ENCODE measurements at regions not wholly inside any gene's neighbourhood (a gene's known extent, or its start where the extent isn't known, plus 50 kb on each side); places are given as distances from the start of the nearest gene placed in this dataset.

GRCh38 chr13:109657395-109657794, 129.0 kb downstream of the IRS2 start:
- no peaks in the 10 kb centered on the region for H3K36me3 ChIP-seq (ENCODE audit: control insufficient read depth, insufficient read depth, low read length)
- H3K4me1 ChIP-seq (ENCODE audit: control insufficient read depth, insufficient read depth, low read length): no peaks in the 10 kb centered on the region
- H3K4me3 ChIP-seq (ENCODE audit: insufficient read depth, low read depth, low read length): no peak overlapping the region
- no peak overlapping the region for H3K27ac ChIP-seq (ENCODE audit: insufficient read depth, low read depth, low read length, poor library complexity, severe bottlenecking)
- H3K9me3 ChIP-seq (ENCODE audit: control insufficient read depth, low read length): no peaks in the 10 kb centered on the region
- no peaks in the 10 kb centered on the region for H3K27me3 ChIP-seq (ENCODE audit: control insufficient read depth, insufficient read depth, low read length, poor library complexity, severe bottlenecking)
- 91% methylated on average over 6 of the region's 6 CpGs for WGBS, 2 experiments

- Histone ChIP-seq H3K9me3 (ENCODE audit: control insufficient read depth, low read length) (no peaks in the 10 kb centered on the region), H3K36me3 (ENCODE audit: control insufficient read depth, insufficient read depth, low read length) (no peaks in the 10 kb centered on the region), H3K4me1 (ENCODE audit: control insufficient read depth, insufficient read depth, low read length) (no peaks in the 10 kb centered on the region), H3K27me3 (ENCODE audit: control insufficient read depth, insufficient read depth, low read length, poor library complexity, severe bottlenecking) (no peaks in the 10 kb centered on the region), H3K27ac (ENCODE audit: insufficient read depth, low read depth, low read length, poor library complexity, severe bottlenecking) (no peak overlapping the region), H3K4me3 (ENCODE audit: insufficient read depth, low read depth, low read length) (no peak overlapping the region)
- 92 to 100% methylated on average over 1 to 2 of the region's 2 CpGs for WGBS, 2 experiments
These were observed 130.2 kb downstream of the IRS2 start for GRCh38 chr13:109656206-109656605.

DNA sequence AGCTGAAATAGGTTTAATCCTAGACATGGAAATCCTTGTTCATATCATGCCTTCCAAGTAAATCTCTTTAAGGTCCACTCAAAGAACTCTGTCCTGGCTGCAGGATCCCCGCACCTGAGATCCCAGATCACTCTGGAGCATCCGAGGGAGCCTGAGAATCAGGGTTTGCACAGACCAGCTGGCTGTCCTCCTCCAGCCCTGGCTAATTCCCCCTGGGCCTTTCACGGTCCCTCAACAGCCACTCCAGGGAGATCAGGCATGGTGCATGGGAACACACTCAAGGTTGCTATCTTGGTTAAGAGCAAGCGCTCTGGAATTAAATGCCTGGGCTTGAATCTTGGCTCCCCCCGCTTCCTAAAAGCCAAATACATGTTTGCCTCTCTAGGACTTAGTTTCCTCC, 130.8 kb downstream of the IRS2 start:
- 92 to 93% methylated on average over 5 of the region's 5 CpGs for WGBS, 2 experiments
- Histone ChIP-seq H3K27ac (ENCODE audit: insufficient read depth, low read depth, low read length, poor library complexity, severe bottlenecking) (no peak overlapping the region), H3K27me3 (ENCODE audit: control insufficient read depth, insufficient read depth, low read length, poor library complexity, severe bottlenecking) (no peaks in the 10 kb centered on the region), H3K9me3 (ENCODE audit: control insufficient read depth, low read length) (no peaks in the 10 kb centered on the region), H3K4me3 (ENCODE audit: insufficient read depth, low read depth, low read length) (no peak overlapping the region), H3K4me1 (ENCODE audit: control insufficient read depth, insufficient read depth, low read length) (no peaks in the 10 kb centered on the region), H3K36me3 (ENCODE audit: control insufficient read depth, insufficient read depth, low read length) (no peaks in the 10 kb centered on the region)

- H3K9me3 ChIP-seq (ENCODE audit: control insufficient read depth, low read length): no peaks in the 10 kb centered on the region
- 88 to 95% methylated on average over 1 of the region's 1 CpG for WGBS, 2 experiments
- H3K4me3 ChIP-seq (ENCODE audit: insufficient read depth, low read depth, low read length): no peak overlapping the region
- no peaks in the 10 kb centered on the region for H3K36me3 ChIP-seq (ENCODE audit: control insufficient read depth, insufficient read depth, low read length)
- H3K27me3 ChIP-seq (ENCODE audit: control insufficient read depth, insufficient read depth, low read length, poor library complexity, severe bottlenecking): no peaks in the 10 kb centered on the region
- no peak overlapping the region for H3K27ac ChIP-seq (ENCODE audit: insufficient read depth, low read depth, low read length, poor library complexity, severe bottlenecking)
- H3K4me1 ChIP-seq (ENCODE audit: control insufficient read depth, insufficient read depth, low read length): no peaks in the 10 kb centered on the region
These were observed 131.2 kb downstream of the IRS2 start for GRCh38 chr13:109655206-109655600.

- WGBS, 2 experiments: 85 to 90% methylated on average over 17 of the region's 17 CpGs
- no peak overlapping the region for H3K27ac ChIP-seq (ENCODE audit: insufficient read depth, low read depth, low read length, poor library complexity, severe bottlenecking)
- no peaks in the 10 kb centered on the region for H3K9me3 ChIP-seq (ENCODE audit: control insufficient read depth, low read length)
- H3K4me1 ChIP-seq (ENCODE audit: control insufficient read depth, insufficient read depth, low read length): no peaks in the 10 kb centered on the region
- H3K36me3 ChIP-seq (ENCODE audit: control insufficient read depth, insufficient read depth, low read length): no peaks in the 10 kb centered on the region
- H3K27me3 ChIP-seq (ENCODE audit: control insufficient read depth, insufficient read depth, low read length, poor library complexity, severe bottlenecking): no peaks in the 10 kb centered on the region
- no peak overlapping the region for H3K4me3 ChIP-seq (ENCODE audit: insufficient read depth, low read depth, low read length)
These were observed 131.8 kb downstream of the IRS2 start for GRCh38 chr13:109654341-109655205.

GRCh38 chr13:109652531-109652930, 133.9 kb downstream of the IRS2 start:
- no peaks in the 10 kb centered on the region for H3K9me3 ChIP-seq (ENCODE audit: control insufficient read depth, low read length)
- no peak overlapping the region for H3K4me3 ChIP-seq (ENCODE audit: insufficient read depth, low read depth, low read length)
- 93 to 98% methylated on average over 2 to 3 of the region's 3 CpGs for WGBS, 2 experiments
- H3K36me3 ChIP-seq (ENCODE audit: control insufficient read depth, insufficient read depth, low read length): no peaks in the 10 kb centered on the region
- H3K27ac ChIP-seq (ENCODE audit: insufficient read depth, low read depth, low read length, poor library complexity, severe bottlenecking): no peak overlapping the region
- H3K27me3 ChIP-seq (ENCODE audit: control insufficient read depth, insufficient read depth, low read length, poor library complexity, severe bottlenecking): no peaks in the 10 kb centered on the region
- no peaks in the 10 kb centered on the region for H3K4me1 ChIP-seq (ENCODE audit: control insufficient read depth, insufficient read depth, low read length)

- WGBS, 2 experiments: 95 to 96% methylated on average over 6 of the region's 6 CpGs
- Histone ChIP-seq H3K9me3 (ENCODE audit: control insufficient read depth, low read length) (no peaks in the 10 kb centered on the region), H3K36me3 (ENCODE audit: control insufficient read depth, insufficient read depth, low read length) (no peaks in the 10 kb centered on the region), H3K4me3 (ENCODE audit: insufficient read depth, low read depth, low read length) (no peak overlapping the region), H3K27me3 (ENCODE audit: control insufficient read depth, insufficient read depth, low read length, poor library complexity, severe bottlenecking) (no peaks in the 10 kb centered on the region), H3K4me1 (ENCODE audit: control insufficient read depth, insufficient read depth, low read length) (peaks cover 3% of the 10 kb centered on the region), H3K27ac (ENCODE audit: insufficient read depth, low read depth, low read length, poor library complexity, severe bottlenecking) (no peak overlapping the region)
These were observed 134.5 kb downstream of the IRS2 start for GRCh38 chr13:109651854-109652253.

- Histone ChIP-seq H3K36me3 (ENCODE audit: control insufficient read depth, insufficient read depth, low read length) (no peaks in the 10 kb centered on the region), H3K9me3 (ENCODE audit: control insufficient read depth, low read length) (no peaks in the 10 kb centered on the region), H3K27ac (ENCODE audit: insufficient read depth, low read depth, low read length, poor library complexity, severe bottlenecking) (no peak overlapping the region), H3K4me1 (ENCODE audit: control insufficient read depth, insufficient read depth, low read length) (peaks cover 3% of the 10 kb centered on the region), H3K27me3 (ENCODE audit: control insufficient read depth, insufficient read depth, low read length, poor library complexity, severe bottlenecking) (no peaks in the 10 kb centered on the region), H3K4me3 (ENCODE audit: insufficient read depth, low read depth, low read length) (no peak overlapping the region)
- WGBS, 2 experiments: 93 to 96% methylated on average over 5 of the region's 5 CpGs
These were observed 135.1 kb downstream of the IRS2 start for GRCh38 chr13:109651311-109651710.

DNA sequence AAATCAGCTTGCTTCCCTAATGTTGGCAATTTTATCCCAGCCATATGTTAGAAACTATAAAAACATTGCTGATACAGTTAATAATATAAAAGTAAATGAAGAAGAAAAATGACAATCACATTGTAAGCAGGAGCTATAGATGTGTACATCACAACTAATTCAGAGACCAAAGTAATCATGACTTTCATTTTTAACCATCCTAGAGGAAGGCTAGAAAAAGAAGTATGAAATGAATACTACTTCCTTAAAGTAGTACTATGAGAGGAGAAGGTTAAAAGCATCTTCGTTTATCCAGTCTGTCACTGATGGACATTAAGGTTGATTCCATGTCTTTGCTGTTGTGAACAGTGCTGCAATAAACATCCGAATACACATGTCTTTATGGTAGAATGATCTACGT, 135.5 kb downstream of the IRS2 start:
- Histone ChIP-seq H3K9me3 (ENCODE audit: control insufficient read depth, low read length) (no peaks in the 10 kb centered on the region), H3K36me3 (ENCODE audit: control insufficient read depth, insufficient read depth, low read length) (no peaks in the 10 kb centered on the region), H3K27ac (ENCODE audit: insufficient read depth, low read depth, low read length, poor library complexity, severe bottlenecking) (no peak overlapping the region), H3K27me3 (ENCODE audit: control insufficient read depth, insufficient read depth, low read length, poor library complexity, severe bottlenecking) (no peaks in the 10 kb centered on the region), H3K4me1 (ENCODE audit: control insufficient read depth, insufficient read depth, low read length) (peaks cover 3% of the 10 kb centered on the region), H3K4me3 (ENCODE audit: insufficient read depth, low read depth, low read length) (no peak overlapping the region)
- 91 to 94% methylated on average over 3 of the region's 3 CpGs for WGBS, 2 experiments

GRCh38 chr13:109649713-109650112, 136.7 kb downstream of the IRS2 start:
- Histone ChIP-seq H3K9me3 (ENCODE audit: control insufficient read depth, low read length) (no peaks in the 10 kb centered on the region), H3K27me3 (ENCODE audit: control insufficient read depth, insufficient read depth, low read length, poor library complexity, severe bottlenecking) (no peaks in the 10 kb centered on the region), H3K4me1 (ENCODE audit: control insufficient read depth, insufficient read depth, low read length) (peaks cover 3% of the 10 kb centered on the region), H3K4me3 (ENCODE audit: insufficient read depth, low read depth, low read length) (no peak overlapping the region), H3K36me3 (ENCODE audit: control insufficient read depth, insufficient read depth, low read length) (no peaks in the 10 kb centered on the region), H3K27ac (ENCODE audit: insufficient read depth, low read depth, low read length, poor library complexity, severe bottlenecking) (no peak overlapping the region)
- 96 to 100% methylated on average over 2 to 3 of the region's 3 CpGs for WGBS, 2 experiments

Data from ectodermal cell (in vitro differentiated cells).